ENCODE measurements at regions not wholly inside any gene's neighbourhood (a gene's known extent, or its start where the extent isn't known, plus 50 kb on each side); places are given as distances from the start of the nearest gene placed in this dataset.

DNA sequence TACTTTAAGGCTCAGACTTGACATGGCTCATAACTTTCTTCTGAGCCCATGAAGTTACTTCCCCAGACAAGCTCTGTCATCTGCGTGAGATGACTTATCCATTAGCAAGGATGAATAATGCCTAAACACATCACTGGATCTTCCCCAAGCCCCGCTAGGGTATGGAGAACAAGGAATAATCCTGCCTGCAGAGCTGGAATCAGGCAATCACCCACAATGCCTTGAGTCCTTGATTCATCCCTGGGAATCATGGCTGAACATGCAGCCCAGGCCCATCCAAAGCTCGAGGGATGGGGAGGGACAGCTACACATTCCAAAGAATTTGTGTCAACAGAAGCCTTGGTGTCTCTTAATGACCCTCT, 131.7 kb downstream of the PSMG1 start:
- Histone ChIP-seq H3K27ac (ENCODE audit: low read depth, low read length) (no peak overlapping the region), H3K9me3 (ENCODE audit: control insufficient read depth, insufficient read depth, low read depth, low read length) (no peaks in the 10 kb centered on the region), H3K36me3 (ENCODE audit: control insufficient read depth, insufficient read depth, low read length) (no peaks in the 10 kb centered on the region), H3K27me3 (ENCODE audit: control insufficient read depth, insufficient read depth, low read length) (no peaks in the 10 kb centered on the region), H3K4me3 (ENCODE audit: low read depth, low read length) (no peak overlapping the region), H3K9ac (ENCODE audit: low read length) (no peak overlapping the region), H3K4me1 (ENCODE audit: control insufficient read depth, insufficient read depth, low read length) (peaks cover 3% of the 10 kb centered on the region; the same call in 1 of the 2 replicates)

DNA sequence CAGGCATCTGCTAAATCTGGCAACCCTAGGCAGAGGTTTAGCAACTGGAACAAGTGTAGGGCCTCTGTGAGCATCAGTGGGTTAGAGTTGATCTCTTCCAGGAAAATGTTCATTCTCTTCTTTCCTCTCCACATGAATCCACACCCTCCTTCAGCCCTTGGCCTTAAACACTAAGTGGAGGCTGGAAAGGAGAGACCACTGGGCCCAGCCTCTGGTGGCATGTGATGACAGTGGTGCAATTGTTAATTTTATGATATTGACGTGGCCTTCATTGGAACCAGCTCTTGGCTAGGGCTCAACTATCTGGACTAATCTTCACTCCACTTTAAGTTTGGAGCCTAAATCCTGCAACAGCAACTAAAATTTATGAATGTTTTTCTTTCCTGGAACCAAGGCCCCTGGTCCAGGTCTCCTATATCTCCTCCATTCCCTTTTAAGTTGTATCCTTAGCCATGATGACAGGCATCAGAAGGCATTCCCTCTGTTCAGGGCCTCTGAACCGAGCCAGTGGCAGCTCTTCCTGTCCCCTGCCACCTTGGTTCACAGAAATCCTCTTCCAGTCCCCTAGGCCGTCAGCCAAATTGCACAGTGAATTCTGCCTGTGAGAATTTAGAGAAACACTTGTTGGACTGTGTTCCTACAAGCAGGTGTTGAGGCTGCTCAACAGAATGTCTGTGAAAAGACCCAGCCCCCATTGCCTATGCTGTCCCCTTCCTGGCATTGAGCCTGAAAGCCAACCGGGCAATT, 132.2 kb downstream of the PSMG1 start:
- Histone ChIP-seq H3K36me3 (ENCODE audit: control insufficient read depth, insufficient read depth, low read length) (no peaks in the 10 kb centered on the region), H3K9me3 (ENCODE audit: control insufficient read depth, insufficient read depth, low read depth, low read length) (no peaks in the 10 kb centered on the region), H3K4me1 (ENCODE audit: control insufficient read depth, insufficient read depth, low read length) (peaks cover 3% of the 10 kb centered on the region; the same call in 1 of the 2 replicates), H3K27ac (ENCODE audit: low read depth, low read length) (no peak overlapping the region), H3K27me3 (ENCODE audit: control insufficient read depth, insufficient read depth, low read length) (no peaks in the 10 kb centered on the region), H3K9ac (ENCODE audit: low read length) (no peak overlapping the region), H3K4me3 (ENCODE audit: low read depth, low read length) (no peak overlapping the region)

DNA sequence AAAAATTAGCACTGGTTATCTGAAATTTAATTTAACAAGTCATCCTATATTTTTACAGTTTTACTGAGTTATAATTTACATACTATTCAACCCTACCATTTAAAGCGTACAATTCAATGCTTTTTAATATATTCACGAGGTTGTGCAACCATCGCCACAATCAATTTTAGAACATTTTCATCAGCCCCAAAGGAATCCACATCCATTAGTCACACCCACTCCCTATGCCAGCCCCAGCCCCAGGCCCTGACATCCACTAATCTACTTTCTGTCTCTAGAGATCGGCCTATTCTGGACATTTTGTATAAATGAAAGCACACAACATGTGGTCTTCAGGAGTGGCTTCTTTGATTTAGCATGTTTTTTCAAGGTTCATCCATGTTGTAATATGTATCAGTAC, 134.7 kb downstream of the PSMG1 start:
- Histone ChIP-seq H3K27me3 (ENCODE audit: control insufficient read depth, insufficient read depth, low read length) (no peaks in the 10 kb centered on the region), H3K4me1 (ENCODE audit: control insufficient read depth, insufficient read depth, low read length) (peaks cover 3% of the 10 kb centered on the region; the same call in 1 of the 2 replicates), H3K36me3 (ENCODE audit: control insufficient read depth, insufficient read depth, low read length) (no peaks in the 10 kb centered on the region), H3K9ac (ENCODE audit: low read length) (no peak overlapping the region), H3K27ac (ENCODE audit: low read depth, low read length) (no peak overlapping the region), H3K9me3 (ENCODE audit: control insufficient read depth, insufficient read depth, low read depth, low read length) (no peaks in the 10 kb centered on the region), H3K4me3 (ENCODE audit: low read depth, low read length) (no peak overlapping the region)

GRCh38 chr21:39048064-39048463, 135.2 kb downstream of the PSMG1 start:
- no peaks in the 10 kb centered on the region for H3K36me3 ChIP-seq (ENCODE audit: control insufficient read depth, insufficient read depth, low read length)
- no peaks in the 10 kb centered on the region for H3K9me3 ChIP-seq (ENCODE audit: control insufficient read depth, insufficient read depth, low read depth, low read length)
- peaks cover 3% of the 10 kb centered on the region; the same call in 1 of the 2 replicates for H3K4me1 ChIP-seq (ENCODE audit: control insufficient read depth, insufficient read depth, low read length)
- no peaks in the 10 kb centered on the region for H3K27me3 ChIP-seq (ENCODE audit: control insufficient read depth, insufficient read depth, low read length)
- H3K27ac ChIP-seq (ENCODE audit: low read depth, low read length) = no peak overlapping the region
- no peak overlapping the region for H3K4me3 ChIP-seq (ENCODE audit: low read depth, low read length)
- no peak overlapping the region for H3K9ac ChIP-seq (ENCODE audit: low read length)

- no peak overlapping the region for H3K4me3 ChIP-seq (ENCODE audit: low read depth, low read length)
- peaks cover 3% of the 10 kb centered on the region; the same call in 1 of the 2 replicates for H3K4me1 ChIP-seq (ENCODE audit: control insufficient read depth, insufficient read depth, low read length)
- H3K36me3 ChIP-seq (ENCODE audit: control insufficient read depth, insufficient read depth, low read length) = no peaks in the 10 kb centered on the region
- H3K27me3 ChIP-seq (ENCODE audit: control insufficient read depth, insufficient read depth, low read length) = no peaks in the 10 kb centered on the region
- no peak overlapping the region for H3K27ac ChIP-seq (ENCODE audit: low read depth, low read length)
- H3K9ac ChIP-seq (ENCODE audit: low read length) = no peak overlapping the region
- H3K9me3 ChIP-seq (ENCODE audit: control insufficient read depth, insufficient read depth, low read depth, low read length) = no peaks in the 10 kb centered on the region
Observed at GRCh38 chr21:39047046-39047445, 136.2 kb downstream of the PSMG1 start.

DNA sequence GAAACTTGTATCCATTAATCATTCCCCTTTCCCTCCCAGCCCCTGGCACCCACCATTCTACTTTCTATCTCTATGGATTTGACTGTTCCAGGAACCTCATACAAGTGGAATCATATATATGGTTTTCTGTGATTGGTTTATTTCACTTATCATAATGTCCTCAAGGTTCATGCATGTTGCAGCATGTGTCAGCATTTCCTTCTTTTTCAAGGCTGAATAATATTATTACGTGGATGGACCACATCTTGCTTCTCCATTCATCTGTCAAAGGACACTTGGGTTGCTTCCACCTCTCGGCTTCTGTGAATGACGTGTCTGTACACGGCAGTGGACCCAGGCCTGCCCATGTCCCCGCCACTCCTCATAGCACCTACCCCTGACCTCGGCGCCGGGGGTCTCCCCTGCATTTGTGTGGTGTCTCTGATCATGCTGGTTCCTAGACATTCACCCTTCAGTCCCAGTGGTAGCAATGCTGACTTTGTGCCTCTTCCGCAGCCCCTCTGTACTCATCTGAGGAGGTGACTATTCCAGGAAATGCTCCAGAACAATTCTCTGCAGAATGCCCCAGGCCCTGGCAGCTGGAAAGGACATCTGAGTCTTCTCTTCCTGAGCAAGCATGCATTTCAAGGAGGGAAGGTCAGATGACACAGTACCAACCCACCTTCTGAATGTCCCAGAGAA, 136.9 kb downstream of the PSMG1 start:
- Histone ChIP-seq H3K9ac (ENCODE audit: low read length) (no peak overlapping the region), H3K9me3 (ENCODE audit: control insufficient read depth, insufficient read depth, low read depth, low read length) (no peaks in the 10 kb centered on the region), H3K4me1 (ENCODE audit: control insufficient read depth, insufficient read depth, low read length) (peaks cover 3% of the 10 kb centered on the region; the same call in 1 of the 2 replicates), H3K27ac (ENCODE audit: low read depth, low read length) (no peak overlapping the region), H3K36me3 (ENCODE audit: control insufficient read depth, insufficient read depth, low read length) (no peaks in the 10 kb centered on the region), H3K27me3 (ENCODE audit: control insufficient read depth, insufficient read depth, low read length) (no peaks in the 10 kb centered on the region), H3K4me3 (ENCODE audit: low read depth, low read length) (no peak overlapping the region)

GRCh38 chr21:39041816-39042215, 141.4 kb downstream of the PSMG1 start:
- Histone ChIP-seq H3K9me3 (ENCODE audit: control insufficient read depth, insufficient read depth, low read depth, low read length) (no peaks in the 10 kb centered on the region), H3K4me1 (ENCODE audit: control insufficient read depth, insufficient read depth, low read length) (no peaks in the 10 kb centered on the region), H3K4me3 (ENCODE audit: low read depth, low read length) (no peak overlapping the region), H3K27me3 (ENCODE audit: control insufficient read depth, insufficient read depth, low read length) (no peaks in the 10 kb centered on the region), H3K9ac (ENCODE audit: low read length) (no peak overlapping the region), H3K27ac (ENCODE audit: low read depth, low read length) (no peak overlapping the region), H3K36me3 (ENCODE audit: control insufficient read depth, insufficient read depth, low read length) (no peaks in the 10 kb centered on the region)

DNA sequence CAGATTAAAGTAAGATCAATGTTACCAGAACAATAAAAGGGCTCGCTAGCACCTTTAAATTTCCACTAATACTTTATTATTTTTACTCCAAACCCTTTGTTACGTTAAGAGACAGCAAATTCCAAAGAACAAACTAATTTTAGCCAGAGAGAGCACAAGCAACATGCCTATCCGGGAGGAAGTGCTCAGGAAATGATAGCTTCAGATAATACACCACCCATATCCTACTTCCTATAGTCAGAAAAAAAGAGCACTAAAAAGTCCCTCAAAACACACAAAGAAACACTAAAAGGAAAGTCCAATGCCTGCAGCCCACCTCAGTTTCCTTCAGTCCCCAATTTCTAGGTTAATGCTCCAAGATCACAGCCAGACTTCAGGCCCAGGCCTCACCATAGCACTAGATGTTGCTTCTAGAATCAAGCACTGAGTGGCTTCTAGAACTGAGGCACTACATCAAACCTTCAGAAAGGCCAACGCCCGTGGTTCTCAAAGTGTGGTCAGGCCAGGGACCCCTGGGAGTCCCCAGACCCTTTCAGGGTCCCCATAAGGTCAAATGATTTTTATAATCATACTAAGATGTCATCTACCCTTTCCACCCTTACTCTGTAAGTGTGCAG, 142.6 kb downstream of the PSMG1 start:
- Histone ChIP-seq H3K27me3 (ENCODE audit: control insufficient read depth, insufficient read depth, low read length) (no peaks in the 10 kb centered on the region), H3K27ac (ENCODE audit: low read depth, low read length) (no peak overlapping the region), H3K9me3 (ENCODE audit: control insufficient read depth, insufficient read depth, low read depth, low read length) (no peaks in the 10 kb centered on the region), H3K4me1 (ENCODE audit: control insufficient read depth, insufficient read depth, low read length) (no peaks in the 10 kb centered on the region), H3K4me3 (ENCODE audit: low read depth, low read length) (no peak overlapping the region), H3K36me3 (ENCODE audit: control insufficient read depth, insufficient read depth, low read length) (no peaks in the 10 kb centered on the region), H3K9ac (ENCODE audit: low read length) (no peak overlapping the region)

DNA sequence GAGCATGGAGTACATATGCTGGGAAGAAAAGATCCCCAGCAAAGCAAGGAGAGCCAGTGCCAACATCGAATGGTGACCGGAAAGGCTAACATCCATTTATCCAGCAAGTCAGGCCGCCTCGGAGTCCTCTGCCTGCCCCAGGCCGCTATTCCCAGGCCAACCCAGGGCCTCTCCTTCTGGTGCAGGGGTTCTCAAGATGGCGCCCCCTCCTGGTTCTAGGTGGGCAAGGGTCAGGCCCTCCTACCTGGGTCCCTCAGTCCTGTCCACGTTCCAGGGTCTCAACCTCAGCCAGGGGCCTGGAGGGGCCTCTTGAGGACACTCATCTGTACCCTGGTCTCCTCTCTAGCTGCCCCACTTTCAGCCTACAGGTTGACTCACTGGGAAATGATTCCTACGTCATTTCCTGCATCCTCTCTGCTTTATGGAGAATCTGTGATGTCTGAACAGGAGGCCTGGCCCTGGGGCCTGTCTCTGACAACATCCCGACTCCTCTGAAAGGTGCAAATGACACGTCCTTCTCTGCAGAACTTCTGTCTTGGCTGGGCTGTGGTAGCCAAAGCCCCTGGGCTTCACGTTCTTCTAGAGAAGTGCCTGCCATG, 145.3 kb downstream of the PSMG1 start:
- Histone ChIP-seq H3K4me3 (ENCODE audit: low read depth, low read length) (no peak overlapping the region), H3K27ac (ENCODE audit: low read depth, low read length) (no peak overlapping the region), H3K9me3 (ENCODE audit: control insufficient read depth, insufficient read depth, low read depth, low read length) (no peaks in the 10 kb centered on the region), H3K36me3 (ENCODE audit: control insufficient read depth, insufficient read depth, low read length) (no peaks in the 10 kb centered on the region), H3K4me1 (ENCODE audit: control insufficient read depth, insufficient read depth, low read length) (no peaks in the 10 kb centered on the region), H3K27me3 (ENCODE audit: control insufficient read depth, insufficient read depth, low read length) (no peaks in the 10 kb centered on the region), H3K9ac (ENCODE audit: low read length) (no peak overlapping the region)

DNA sequence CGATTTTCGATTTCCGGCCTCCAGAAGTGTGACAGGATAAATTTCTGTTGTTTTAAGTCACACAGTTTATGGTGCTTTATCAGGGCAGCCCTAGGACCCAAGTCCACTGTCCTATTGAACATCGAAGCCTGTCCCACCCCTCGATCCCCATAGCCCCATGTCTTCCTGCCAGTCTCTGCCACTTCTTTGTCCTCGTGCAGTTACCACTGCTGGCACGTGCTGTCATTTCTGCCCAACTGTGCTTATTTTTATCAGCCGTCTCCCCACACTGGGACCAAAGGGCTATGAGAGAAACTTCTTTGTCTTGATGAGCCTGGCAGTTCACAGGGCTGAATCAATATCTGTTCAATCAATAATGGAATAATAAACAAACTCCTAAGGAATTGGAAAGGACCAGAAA, 146.7 kb downstream of the PSMG1 start:
- Histone ChIP-seq H3K9ac (ENCODE audit: low read length) (no peak overlapping the region), H3K4me3 (ENCODE audit: low read depth, low read length) (no peak overlapping the region), H3K27ac (ENCODE audit: low read depth, low read length) (no peak overlapping the region)

More for the DNA sequence above, 146.7 kb downstream of the PSMG1 start:
- Histone ChIP-seq H3K27me3 (ENCODE audit: control insufficient read depth, insufficient read depth, low read length) (no peaks in the 10 kb centered on the region), H3K9me3 (ENCODE audit: control insufficient read depth, insufficient read depth, low read depth, low read length) (no peaks in the 10 kb centered on the region), H3K36me3 (ENCODE audit: control insufficient read depth, insufficient read depth, low read length) (no peaks in the 10 kb centered on the region), H3K4me1 (ENCODE audit: control insufficient read depth, insufficient read depth, low read length) (no peaks in the 10 kb centered on the region)
